ENCODE measurements at regions not wholly inside any gene's neighbourhood (a gene's known extent, or its start where the extent isn't known, plus 50 kb on each side); places are given as distances from the start of the nearest gene placed in this dataset.

DNA sequence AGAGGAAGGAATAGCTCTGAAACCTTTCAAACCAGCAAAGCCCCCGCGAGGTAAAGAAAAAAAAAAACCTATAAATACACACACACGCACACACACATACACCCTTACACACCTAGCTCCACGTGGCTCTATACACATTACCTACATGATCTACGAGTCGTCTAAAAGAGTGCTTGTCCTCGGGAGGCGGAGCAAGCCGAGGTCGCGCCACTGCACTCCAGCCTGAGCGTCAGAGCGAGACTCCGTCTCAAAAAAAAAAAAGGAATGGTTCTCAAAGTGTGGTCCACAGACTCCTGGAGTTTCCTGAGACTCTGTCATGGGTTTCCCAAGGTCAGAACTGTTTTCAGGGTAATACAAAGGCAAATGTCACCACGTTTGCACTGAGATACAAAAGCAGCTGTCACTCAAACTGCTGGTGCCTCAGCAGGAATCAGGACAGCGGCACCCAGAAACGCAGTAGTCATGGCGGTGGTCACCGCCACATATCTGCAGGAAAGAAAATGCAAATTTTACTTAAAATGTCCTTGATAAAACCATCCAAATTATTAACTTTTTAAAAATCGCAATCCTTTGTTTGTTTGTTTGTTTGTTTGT, 130.0 kb upstream of the GPC1 start:
- TF ChIP-seq EZH2phosphoT487 (IDR thresholded peaks at IDR 0.05; ENCODE audit: low read depth, severe bottlenecking, unreplicated experiment), result no peak
- TF ChIP-seq EZH2 (IDR thresholded peaks at IDR 0.05; ENCODE audit: borderline replicate concordance), result no peak
- TF ChIP-seq, protein P1, sequence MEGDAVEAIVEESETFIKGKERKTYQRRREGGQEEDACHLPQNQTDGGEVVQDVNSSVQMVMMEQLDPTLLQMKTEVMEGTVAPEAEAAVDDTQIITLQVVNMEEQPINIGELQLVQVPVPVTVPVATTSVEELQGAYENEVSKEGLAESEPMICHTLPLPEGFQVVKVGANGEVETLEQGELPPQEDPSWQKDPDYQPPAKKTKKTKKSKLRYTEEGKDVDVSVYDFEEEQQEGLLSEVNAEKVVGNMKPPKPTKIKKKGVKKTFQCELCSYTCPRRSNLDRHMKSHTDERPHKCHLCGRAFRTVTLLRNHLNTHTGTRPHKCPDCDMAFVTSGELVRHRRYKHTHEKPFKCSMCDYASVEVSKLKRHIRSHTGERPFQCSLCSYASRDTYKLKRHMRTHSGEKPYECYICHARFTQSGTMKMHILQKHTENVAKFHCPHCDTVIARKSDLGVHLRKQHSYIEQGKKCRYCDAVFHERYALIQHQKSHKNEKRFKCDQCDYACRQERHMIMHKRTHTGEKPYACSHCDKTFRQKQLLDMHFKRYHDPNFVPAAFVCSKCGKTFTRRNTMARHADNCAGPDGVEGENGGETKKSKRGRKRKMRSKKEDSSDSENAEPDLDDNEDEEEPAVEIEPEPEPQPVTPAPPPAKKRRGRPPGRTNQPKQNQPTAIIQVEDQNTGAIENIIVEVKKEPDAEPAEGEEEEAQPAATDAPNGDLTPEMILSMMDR (IDR thresholded peaks at IDR 0.05; ENCODE audit: poor library complexity), result no peak
